ENCODE measurements at regions not wholly inside any gene's neighbourhood (a gene's known extent, or its start where the extent isn't known, plus 50 kb on each side); places are given as distances from the start of the nearest gene placed in this dataset.

DNA sequence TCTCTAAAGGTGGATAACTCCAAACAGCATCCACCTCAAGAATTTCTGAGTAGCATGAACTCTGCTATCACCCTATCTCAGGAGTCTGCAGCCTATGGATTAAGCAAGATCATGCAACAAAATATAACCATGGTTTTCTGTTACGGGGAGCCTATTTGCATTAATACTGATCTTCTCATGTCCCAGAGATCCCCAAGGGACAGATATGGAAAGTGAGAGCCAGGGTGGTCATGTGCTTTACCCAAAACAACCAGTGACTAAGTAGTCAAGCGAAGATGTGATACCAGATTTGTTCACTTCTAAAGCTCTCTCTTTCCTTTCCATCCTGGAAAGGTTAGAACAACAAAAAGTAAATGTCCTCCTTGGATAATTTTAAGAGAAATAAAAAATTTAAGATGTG lies 125.1 kb downstream of the PRRX1 start:
- no peaks in the 10 kb centered on the region for H3K36me3 Mint-ChIP-seq (ENCODE audit: low read depth)
- DNase-seq (no peak), ATAC-seq (no peak)
- H3K27ac Mint-ChIP-seq = no peak overlapping the region
- no peak overlapping the region for H3K4me3 Mint-ChIP-seq
- POLR2A ChIA-PET = no interaction called here
- H3K27me3 Mint-ChIP-seq = peaks cover 8% of the 10 kb centered on the region
- CTCF ChIA-PET = no interaction called here
- H3K9me3 Mint-ChIP-seq = no peaks in the 10 kb centered on the region
- H3K4me1 Mint-ChIP-seq (ENCODE audit: low read depth) = no peaks in the 10 kb centered on the region
- intact Hi-C loops (cut with micrococcal nuclease) = no loop called here
- TF ChIP-seq, protein P1, sequence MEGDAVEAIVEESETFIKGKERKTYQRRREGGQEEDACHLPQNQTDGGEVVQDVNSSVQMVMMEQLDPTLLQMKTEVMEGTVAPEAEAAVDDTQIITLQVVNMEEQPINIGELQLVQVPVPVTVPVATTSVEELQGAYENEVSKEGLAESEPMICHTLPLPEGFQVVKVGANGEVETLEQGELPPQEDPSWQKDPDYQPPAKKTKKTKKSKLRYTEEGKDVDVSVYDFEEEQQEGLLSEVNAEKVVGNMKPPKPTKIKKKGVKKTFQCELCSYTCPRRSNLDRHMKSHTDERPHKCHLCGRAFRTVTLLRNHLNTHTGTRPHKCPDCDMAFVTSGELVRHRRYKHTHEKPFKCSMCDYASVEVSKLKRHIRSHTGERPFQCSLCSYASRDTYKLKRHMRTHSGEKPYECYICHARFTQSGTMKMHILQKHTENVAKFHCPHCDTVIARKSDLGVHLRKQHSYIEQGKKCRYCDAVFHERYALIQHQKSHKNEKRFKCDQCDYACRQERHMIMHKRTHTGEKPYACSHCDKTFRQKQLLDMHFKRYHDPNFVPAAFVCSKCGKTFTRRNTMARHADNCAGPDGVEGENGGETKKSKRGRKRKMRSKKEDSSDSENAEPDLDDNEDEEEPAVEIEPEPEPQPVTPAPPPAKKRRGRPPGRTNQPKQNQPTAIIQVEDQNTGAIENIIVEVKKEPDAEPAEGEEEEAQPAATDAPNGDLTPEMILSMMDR (IDR thresholded peaks at IDR 0.05) = no peak

DNA sequence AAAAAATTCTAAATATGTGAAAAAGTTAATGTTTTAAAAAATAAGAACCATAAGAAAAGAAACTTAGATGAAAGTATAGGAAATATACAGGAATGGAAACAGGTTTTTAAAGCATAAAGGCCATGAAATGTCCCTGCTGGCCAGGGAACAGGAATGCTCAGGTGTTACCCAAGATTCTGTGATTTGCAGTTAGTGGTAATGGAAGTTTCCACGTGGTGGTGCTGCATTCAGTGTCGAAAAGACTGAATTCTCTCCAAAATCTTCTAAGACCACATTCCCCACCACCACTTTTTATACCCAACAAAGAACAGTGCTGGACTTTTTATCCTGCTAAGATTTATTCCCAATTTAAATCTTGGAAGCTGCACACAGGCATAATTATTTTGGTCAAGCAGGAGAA lies 126.2 kb downstream of the PRRX1 start:
- ChIA-PET CTCF (no interaction called here), POLR2A (no interaction called here)

DNA sequence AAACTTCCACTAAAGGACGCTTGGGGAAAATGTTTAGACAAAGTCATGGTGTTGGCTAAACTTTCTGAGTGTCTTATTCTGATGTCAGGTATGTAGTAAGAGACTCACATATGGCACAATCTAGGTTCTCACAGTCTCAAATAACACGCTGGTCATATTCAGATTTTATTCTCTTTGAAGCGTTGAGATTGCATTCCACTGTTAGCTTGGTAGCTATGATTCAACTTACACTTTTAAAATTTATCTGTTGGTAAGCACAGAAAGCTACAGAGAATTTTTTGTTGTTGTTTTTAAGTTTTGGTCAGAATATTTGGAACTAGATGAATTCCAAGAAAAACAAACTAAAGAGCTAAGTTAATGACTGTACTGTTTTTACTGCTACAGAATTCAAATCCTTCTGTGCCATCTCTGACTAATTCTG lies 126.7 kb downstream of the PRRX1 start:
- TF ChIP-seq, protein P1 (IDR thresholded peaks at IDR 0.05) = no peak
- POLR2A ChIA-PET = no interaction called here
- no peak for ATAC-seq
- no peaks in the 10 kb centered on the region for H3K4me1 Mint-ChIP-seq (ENCODE audit: low read depth)
- H3K4me3 Mint-ChIP-seq = no peak overlapping the region
- DNase-seq = no peak
- no peaks in the 10 kb centered on the region for H3K9me3 Mint-ChIP-seq
- no peak overlapping the region for H3K27ac Mint-ChIP-seq
- CTCF ChIA-PET = no interaction called here
- H3K27me3 Mint-ChIP-seq = peaks cover 8% of the 10 kb centered on the region
- intact Hi-C loops (cut with micrococcal nuclease) = no loop called here
- H3K36me3 Mint-ChIP-seq (ENCODE audit: low read depth) = no peaks in the 10 kb centered on the region

More for the DNA sequence above, 126.2 kb downstream of the PRRX1 start:
- Mint-ChIP-seq H3K36me3 (ENCODE audit: low read depth) (no peaks in the 10 kb centered on the region), H3K27ac (no peak overlapping the region), H3K27me3 (peaks cover 8% of the 10 kb centered on the region), H3K4me1 (ENCODE audit: low read depth) (no peaks in the 10 kb centered on the region), H3K4me3 (no peak overlapping the region), H3K9me3 (no peaks in the 10 kb centered on the region)
- TF ChIP-seq, protein P1 (IDR thresholded peaks at IDR 0.05) = no peak
- ATAC-seq = no peak
- intact Hi-C loops (cut with micrococcal nuclease) = no loop called here
- no peak for DNase-seq

DNA sequence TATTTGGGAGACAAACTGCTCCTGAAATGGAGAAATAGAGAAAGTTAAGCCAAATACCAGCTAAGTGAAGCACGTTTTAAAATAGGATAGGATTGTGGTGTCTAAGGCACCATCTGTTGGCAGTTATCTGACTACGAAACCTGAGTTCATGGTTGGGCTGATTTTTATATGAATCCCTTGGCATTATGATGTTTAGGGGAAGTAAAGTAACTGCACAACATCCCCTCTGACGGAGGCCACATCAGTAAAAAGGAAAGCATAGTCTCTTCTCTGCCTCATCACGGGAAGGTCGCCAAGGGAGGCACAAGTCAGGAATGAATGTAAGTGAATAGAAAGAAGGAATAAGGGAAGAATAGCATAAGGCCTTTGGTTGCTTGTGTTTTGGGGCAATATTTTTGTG lies 128.0 kb downstream of the PRRX1 start:
- ChIA-PET POLR2A (no interaction called here), CTCF (no interaction called here)
- no peaks in the 10 kb centered on the region for H3K9me3 Mint-ChIP-seq
- H3K27ac Mint-ChIP-seq = no peak overlapping the region
- TF ChIP-seq, protein P1 (IDR thresholded peaks at IDR 0.05) = no peak
- H3K4me3 Mint-ChIP-seq = no peak overlapping the region
- no peaks in the 10 kb centered on the region for H3K36me3 Mint-ChIP-seq (ENCODE audit: low read depth)
- no peaks in the 10 kb centered on the region for H3K4me1 Mint-ChIP-seq (ENCODE audit: low read depth)
- DNase-seq = no peak
- intact Hi-C loops (cut with micrococcal nuclease) = no loop called here
- peaks cover 4% of the 10 kb centered on the region for H3K27me3 Mint-ChIP-seq
- ATAC-seq = no peak

DNA sequence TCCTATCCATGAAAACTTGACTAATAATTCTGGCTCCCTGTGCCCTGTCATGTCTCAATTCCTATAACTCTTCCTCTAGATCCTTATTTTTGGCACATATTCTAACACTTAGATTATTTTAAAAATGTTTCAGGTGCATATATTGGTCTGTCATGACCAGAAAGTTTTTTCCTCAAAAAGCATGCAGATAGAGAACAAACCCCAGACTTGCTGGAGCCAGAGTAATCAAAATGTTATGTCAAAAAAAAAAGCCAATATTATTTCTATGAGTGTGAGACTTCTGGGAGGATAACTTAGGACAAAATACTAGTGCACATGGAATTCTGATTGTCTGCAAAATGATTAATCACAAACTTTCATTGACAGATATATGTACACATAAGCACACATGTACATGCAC lies 135.1 kb upstream of the MROH9 start:
- intact Hi-C loops (cut with micrococcal nuclease) = no loop called here
- POLR2A ChIA-PET = no interaction called here
- DNase-seq (no peak), ATAC-seq (no peak)
- no peaks in the 10 kb centered on the region for H3K9me3 Mint-ChIP-seq
- H3K27me3 Mint-ChIP-seq = peaks cover 3% of the 10 kb centered on the region
- no peaks in the 10 kb centered on the region for H3K36me3 Mint-ChIP-seq (ENCODE audit: low read depth)
- H3K4me3 Mint-ChIP-seq = no peak overlapping the region
- H3K27ac Mint-ChIP-seq = no peak overlapping the region
- no peaks in the 10 kb centered on the region for H3K4me1 Mint-ChIP-seq (ENCODE audit: low read depth)
- TF ChIP-seq, protein P1 (IDR thresholded peaks at IDR 0.05) = no peak
- CTCF ChIA-PET = no interaction called here

All from activated CD8-positive, alpha-beta T cell treated with anti-CD3 and anti-CD28 coated beads for 36 hours (primary cell).